Uterus (tissue), 2 donors: ENCODE measurements at regions not wholly inside any gene's neighbourhood (a gene's known extent, or its start where the extent isn't known, plus 50 kb on each side); places are given as distances from the start of the nearest gene placed in this dataset.

Experiments used
- CTCF ChIP-seq, 4 experiments: fragments of 200-600 bp in 2 of 4; fragments of 450-650 bp in 2 of 4; sonication (generic) in 2 of 4; IDR thresholded peaks; one replicate each; pipeline ENCODE4 v1.5.1; 2016 to 2019; ENCODE audit warnings: antibody characterized with exemption in 4 of 4, mild to moderate bottlenecking in 2 of 4, moderate library complexity in 1 of 4
- POLR2A ChIP-seq, 2 donors: fragments of 450-650 bp; IDR thresholded peaks; one replicate each; pipeline ENCODE4 v1.6.1; 2016; ENCODE audit warnings: antibody characterized with exemption in 2 of 2, mild to moderate bottlenecking in 1 of 2, moderate library complexity in 1 of 2

GRCh38 chr2:81206216-81206615 is 901.7 kb upstream of the LRRTM1 start:
- no peak for TF ChIP-seq CTCF (IDR thresholded peaks at IDR 0.05)
- no peak for TF ChIP-seq POLR2A (IDR thresholded peaks at IDR 0.05)
